ENCODE measurements at regions not wholly inside any gene's neighbourhood (a gene's known extent, or its start where the extent isn't known, plus 50 kb on each side); places are given as distances from the start of the nearest gene placed in this dataset.

- Histone ChIP-seq H3K4me3 (no peak overlapping the region), H3K9me3 (replicated peaks in 1 of 3) (no peaks in the 10 kb centered on the region), H3K4me1 (replicated peaks in 1 of 2) (no peaks in the 10 kb centered on the region), H3K36me3 (replicated peaks in 1 of 2) (no peaks in the 10 kb centered on the region), H3K27me3 (no peaks in the 10 kb centered on the region), H3K27ac (no peak overlapping the region)
- intact Hi-C loops (cut with DNase I) = no loop called here
- no peak for DNase-seq
- TF ChIP-seq POLR2A (IDR thresholded peaks at IDR 0.05) (no peak), CTCF (IDR thresholded peaks at IDR 0.05) (no peak)
- WGBS, 4 donors = 85 to 95% (median 93%) methylated on average over 1 of the region's 1 CpG
These were observed 572.0 kb upstream of the NR2F2 start for GRCh38 chr15:95758451-95758850.

GRCh38 chr15:95758851-95759250 lies 571.6 kb upstream of the NR2F2 start:
- Histone ChIP-seq H3K36me3 (replicated peaks in 1 of 2) (no peaks in the 10 kb centered on the region), H3K9me3 (replicated peaks in 1 of 3) (no peaks in the 10 kb centered on the region), H3K27me3 (no peaks in the 10 kb centered on the region), H3K4me1 (replicated peaks in 1 of 2) (no peaks in the 10 kb centered on the region), H3K27ac (no peak overlapping the region), H3K4me3 (no peak overlapping the region)
- TF ChIP-seq POLR2A (IDR thresholded peaks at IDR 0.05) (no peak), CTCF (IDR thresholded peaks at IDR 0.05) (no peak)
- 71 to 89% (median 77%) methylated on average over 2 of the region's 2 CpGs for WGBS, 4 donors
- intact Hi-C loops (cut with DNase I) = no loop called here
- no peak for DNase-seq

GRCh38 chr15:95760508-95760907 lies 570.0 kb upstream of the NR2F2 start:
- intact Hi-C loops (cut with DNase I) = no loop called here
- Histone ChIP-seq H3K27ac (no peak overlapping the region), H3K27me3 (no peaks in the 10 kb centered on the region), H3K9me3 (replicated peaks in 1 of 3) (no peaks in the 10 kb centered on the region), H3K36me3 (replicated peaks in 1 of 2) (no peaks in the 10 kb centered on the region), H3K4me3 (no peak overlapping the region), H3K4me1 (replicated peaks in 1 of 2) (no peaks in the 10 kb centered on the region)
- 15 to 35% (median 27%) methylated on average over 5 of the region's 5 CpGs for WGBS, 4 donors
- peak in 6 of 7 donors; percentile 23 to 56 (median 38) for DNase-seq
- TF ChIP-seq POLR2A (IDR thresholded peaks at IDR 0.05) (no peak), CTCF (IDR thresholded peaks at IDR 0.05) (no peak)

GRCh38 chr15:95761501-95762165 lies 568.9 kb upstream of the NR2F2 start:
- TF ChIP-seq POLR2A (IDR thresholded peaks at IDR 0.05) = no peak
- TF ChIP-seq CTCF (IDR thresholded peaks at IDR 0.05) = no peak
- WGBS, 4 donors = 79 to 80% (median 80%) methylated on average over 9 of the region's 9 CpGs
- no peak overlapping the region for H3K4me3 ChIP-seq
- no peaks in the 10 kb centered on the region for H3K27me3 ChIP-seq
- no peak for DNase-seq
- no peaks in the 10 kb centered on the region for H3K9me3 ChIP-seq (replicated peaks in 1 of 3)
- no peak overlapping the region for H3K27ac ChIP-seq
- H3K36me3 ChIP-seq (replicated peaks in 1 of 2) = no peaks in the 10 kb centered on the region
- intact Hi-C loops (cut with DNase I) = no loop called here
- no peaks in the 10 kb centered on the region for H3K4me1 ChIP-seq (replicated peaks in 1 of 2)
